ENCODE measurements at regions not wholly inside any gene's neighbourhood (a gene's known extent, or its start where the extent isn't known, plus 50 kb on each side); places are given as distances from the start of the nearest gene placed in this dataset.
"Not testable (repeated sequence)": the region's sequence is repeated elsewhere in the genome, so short reads cannot be mapped to it uniquely, and the experiment has no call there.

DNA sequence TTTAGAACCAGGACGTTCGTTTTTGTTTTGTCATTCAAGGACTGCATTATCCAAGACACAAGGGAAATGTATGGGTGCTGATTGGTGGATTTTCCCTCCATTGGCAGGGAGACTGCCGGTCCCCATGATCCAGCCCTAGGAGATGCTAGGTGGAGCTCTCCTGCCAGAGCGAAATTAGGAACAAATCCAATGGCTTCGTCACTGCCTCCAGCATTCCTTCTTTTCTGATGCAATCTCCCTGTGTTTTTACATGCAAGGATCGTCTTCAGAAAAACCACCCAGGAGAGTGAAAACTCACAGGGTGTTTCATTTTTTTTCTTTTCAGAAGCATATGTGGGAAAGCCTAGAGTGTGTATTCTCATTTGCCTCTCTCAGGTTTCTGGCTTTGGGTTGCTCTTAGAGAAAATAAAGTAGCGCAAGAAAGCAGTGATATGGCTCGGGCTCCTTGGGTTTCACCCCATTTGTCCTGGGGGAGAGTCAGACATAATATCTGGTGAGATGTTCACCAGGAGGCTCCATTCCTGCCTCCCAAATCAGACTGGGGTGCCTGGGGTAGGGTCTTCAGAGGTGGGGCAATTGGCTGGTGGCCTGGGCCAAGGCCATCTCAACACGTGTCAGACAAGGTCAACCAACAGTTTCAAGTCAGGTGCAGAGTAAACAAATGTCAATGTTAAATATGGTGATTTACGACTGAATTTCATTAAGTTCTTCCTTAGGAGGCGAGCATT lies 450.9 kb upstream of the MKI67 start:
- DNase-seq (no peak), ATAC-seq (no peak)
- 79% methylated on average over 11 of the region's 11 CpGs for WGBS
- no peaks in the 10 kb centered on the region for H3K27me3 ChIP-seq (ENCODE audit: control insufficient read depth, insufficient read depth)
- H3K9me3 ChIP-seq (ENCODE audit: control insufficient read depth, low read length), result no peaks in the 10 kb centered on the region
- H3K27ac ChIP-seq (ENCODE audit: low read length), result no peak overlapping the region
- H3K4me3 ChIP-seq (ENCODE audit: low read length), result no peak overlapping the region
- H3K4me1 ChIP-seq (ENCODE audit: control insufficient read depth, insufficient read depth, low read length), result no peaks in the 10 kb centered on the region
- intact Hi-C loops (cut with DNase I), result no loop called here

DNA sequence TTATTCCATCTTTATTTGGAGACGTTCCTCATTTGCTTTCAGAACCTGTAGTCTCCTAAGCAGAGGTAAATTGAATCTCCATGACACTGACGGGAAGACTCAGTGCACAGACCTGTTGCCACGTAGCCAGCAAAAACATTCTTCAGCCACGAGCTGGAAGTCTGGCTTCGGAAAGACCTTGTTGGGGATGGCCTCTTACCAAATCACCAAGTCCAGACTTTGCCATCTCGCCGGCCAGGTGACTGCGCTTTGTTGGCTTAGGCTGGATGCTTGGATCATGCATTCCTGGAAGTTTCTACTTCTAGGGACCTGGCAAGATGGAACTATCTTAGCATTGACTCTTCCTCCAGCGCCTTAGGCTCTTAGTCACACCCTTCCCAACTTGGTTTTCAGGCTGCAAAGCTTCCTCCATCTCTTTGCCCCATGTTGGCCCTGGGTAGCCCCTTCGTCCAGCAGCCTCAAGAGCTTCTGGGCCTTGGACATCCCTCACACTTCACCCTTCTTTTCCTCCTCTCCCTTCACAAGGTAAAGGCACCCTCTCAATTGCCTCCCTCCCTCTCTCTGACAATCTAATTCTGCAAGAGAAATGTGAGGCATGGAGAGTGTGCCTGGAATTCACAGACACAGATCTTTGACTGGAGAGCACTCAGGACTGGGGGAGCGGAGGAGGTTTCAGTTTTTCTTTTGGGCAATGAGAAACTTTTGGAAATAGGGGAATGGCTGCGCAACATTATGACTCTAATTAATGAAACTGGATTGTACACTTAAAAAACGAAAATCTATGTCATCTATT lies 451.9 kb upstream of the MKI67 start:
- no peak overlapping the region for H3K27ac ChIP-seq (ENCODE audit: low read length)
- H3K27me3 ChIP-seq (ENCODE audit: control insufficient read depth, insufficient read depth), result no peaks in the 10 kb centered on the region
- no peaks in the 10 kb centered on the region for H3K9me3 ChIP-seq (ENCODE audit: control insufficient read depth, low read length)
- ATAC-seq (no peak), DNase-seq (no peak)
- no peak overlapping the region for H3K4me3 ChIP-seq (ENCODE audit: low read length)
- H3K4me1 ChIP-seq (ENCODE audit: control insufficient read depth, insufficient read depth, low read length), result no peaks in the 10 kb centered on the region
- 93% methylated on average over 13 of the region's 13 CpGs for WGBS
- intact Hi-C loops (cut with DNase I), result no loop called here

DNA sequence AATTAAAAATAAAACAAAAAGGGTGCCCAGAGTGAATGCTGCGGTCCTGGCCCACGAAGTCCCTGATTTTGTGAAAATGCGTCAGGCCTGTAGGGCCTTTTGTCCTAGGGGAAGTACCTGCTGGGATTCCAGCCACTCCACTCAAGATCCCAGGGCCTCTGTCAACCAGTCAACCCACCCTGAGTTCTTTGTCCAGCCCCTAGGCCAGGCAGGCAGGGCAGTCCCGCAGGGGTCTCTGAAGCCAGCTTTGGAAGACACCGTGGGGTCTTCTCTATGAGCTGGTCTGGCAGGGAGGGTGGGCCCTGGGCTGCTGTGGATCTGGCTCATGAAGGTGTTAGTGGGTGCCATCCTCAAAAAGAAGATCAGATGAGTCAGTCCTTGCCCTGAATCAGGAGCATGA lies 452.5 kb upstream of the MKI67 start:
- DNase-seq (no peak), ATAC-seq (no peak)
- Histone ChIP-seq H3K4me1 (ENCODE audit: control insufficient read depth, insufficient read depth, low read length) (no peaks in the 10 kb centered on the region), H3K4me3 (ENCODE audit: low read length) (no peak overlapping the region), H3K9me3 (ENCODE audit: control insufficient read depth, low read length) (no peaks in the 10 kb centered on the region), H3K27me3 (ENCODE audit: control insufficient read depth, insufficient read depth) (no peaks in the 10 kb centered on the region), H3K27ac (ENCODE audit: low read length) (no peak overlapping the region)
- WGBS, result 97% methylated on average over 5 of the region's 5 CpGs
- intact Hi-C loops (cut with DNase I), result no loop called here

DNA sequence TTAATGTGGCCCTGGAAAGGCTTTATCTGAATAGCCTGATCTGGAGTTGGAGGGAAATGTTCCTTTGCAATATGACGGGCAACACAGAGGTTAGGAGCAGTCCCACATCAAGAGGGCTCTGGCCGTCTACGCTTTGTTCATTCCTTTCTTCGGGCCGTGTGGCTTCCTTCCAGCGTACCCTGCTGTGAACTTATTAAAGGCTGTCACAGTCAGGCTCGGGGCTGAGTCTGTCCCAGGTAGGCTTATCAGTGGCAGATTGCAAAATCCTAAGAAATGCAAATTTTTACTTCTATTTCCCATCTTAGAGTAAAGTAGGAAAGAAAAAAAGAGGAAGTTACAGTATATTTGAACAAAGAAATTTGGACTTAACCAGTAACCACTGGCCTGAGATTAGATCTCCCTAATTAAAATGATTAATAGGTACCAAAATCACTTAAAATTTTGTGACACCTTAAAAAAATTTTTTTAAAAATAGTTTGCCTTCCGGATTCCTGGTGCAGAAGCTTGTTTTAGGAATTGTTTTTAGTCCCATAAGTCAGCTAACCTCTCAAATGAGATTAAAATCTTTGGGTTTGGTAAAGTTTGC lies 453.1 kb upstream of the MKI67 start:
- Histone ChIP-seq H3K9me3 (ENCODE audit: control insufficient read depth, low read length) (no peaks in the 10 kb centered on the region), H3K4me3 (ENCODE audit: low read length) (no peak overlapping the region), H3K27ac (ENCODE audit: low read length) (no peak overlapping the region), H3K27me3 (ENCODE audit: control insufficient read depth, insufficient read depth) (no peaks in the 10 kb centered on the region), H3K4me1 (ENCODE audit: control insufficient read depth, insufficient read depth, low read length) (no peaks in the 10 kb centered on the region)
- ATAC-seq, result no peak
- WGBS, result 59% methylated on average over 8 of the region's 8 CpGs
- DNase-seq, result no peak
- intact Hi-C loops (cut with DNase I), result no loop called here

DNA sequence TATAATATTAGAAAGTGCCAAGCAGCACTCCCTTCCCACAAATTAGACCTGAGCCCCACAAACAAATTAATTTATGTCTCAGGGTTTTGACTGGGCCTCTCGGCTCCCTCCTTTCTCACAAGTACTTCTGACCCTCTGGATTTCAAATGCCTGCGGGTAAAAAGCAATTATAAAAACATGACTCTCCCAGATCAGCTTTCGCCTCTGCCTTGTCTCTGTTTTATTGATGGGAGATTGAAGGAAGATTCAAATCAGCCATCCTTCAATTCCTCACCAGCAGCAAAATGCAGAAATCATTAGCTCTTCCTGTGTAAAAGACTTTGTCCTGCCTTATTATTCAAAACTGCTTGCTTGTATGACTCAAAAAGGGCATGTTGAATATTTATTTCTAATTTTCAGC lies 453.7 kb upstream of the MKI67 start:
- 86% methylated on average over 3 of the region's 3 CpGs for WGBS
- no peak for ATAC-seq
- DNase-seq, result no peak
- Histone ChIP-seq H3K27me3 (ENCODE audit: control insufficient read depth, insufficient read depth) (no peaks in the 10 kb centered on the region), H3K9me3 (ENCODE audit: control insufficient read depth, low read length) (no peaks in the 10 kb centered on the region), H3K4me1 (ENCODE audit: control insufficient read depth, insufficient read depth, low read length) (no peaks in the 10 kb centered on the region), H3K4me3 (ENCODE audit: low read length) (no peak overlapping the region), H3K27ac (ENCODE audit: low read length) (no peak overlapping the region)
- intact Hi-C loops (cut with DNase I), result no loop called here

DNA sequence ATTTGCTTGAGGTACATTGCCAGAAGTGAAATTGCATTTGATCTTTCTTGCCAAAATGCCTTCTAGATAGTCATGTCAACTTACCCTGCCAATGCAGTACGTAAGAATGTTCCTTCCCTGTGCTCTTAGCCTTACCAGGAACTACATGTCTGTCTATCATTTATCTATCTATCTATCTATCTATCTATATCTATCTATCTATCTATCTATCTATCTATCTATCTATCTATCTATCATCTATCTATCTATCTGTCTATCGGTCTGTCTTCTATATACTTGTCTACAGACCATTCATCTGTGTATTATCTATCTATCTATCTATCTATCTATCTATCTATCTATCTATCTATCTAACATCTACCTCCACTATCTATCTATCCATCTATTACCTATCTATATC lies 456.9 kb upstream of the MKI67 start:
- ATAC-seq; H3K27ac ChIP-seq (ENCODE audit: low read length); H3K9me3 ChIP-seq (ENCODE audit: control insufficient read depth, low read length); H3K27me3 ChIP-seq (ENCODE audit: control insufficient read depth, insufficient read depth); H3K4me3 ChIP-seq (ENCODE audit: low read length); intact Hi-C loops (cut with DNase I); DNase-seq; H3K4me1 ChIP-seq (ENCODE audit: control insufficient read depth, insufficient read depth, low read length): not testable (repeated sequence)
- WGBS, result 93% methylated on average over 2 of the region's 2 CpGs

DNA sequence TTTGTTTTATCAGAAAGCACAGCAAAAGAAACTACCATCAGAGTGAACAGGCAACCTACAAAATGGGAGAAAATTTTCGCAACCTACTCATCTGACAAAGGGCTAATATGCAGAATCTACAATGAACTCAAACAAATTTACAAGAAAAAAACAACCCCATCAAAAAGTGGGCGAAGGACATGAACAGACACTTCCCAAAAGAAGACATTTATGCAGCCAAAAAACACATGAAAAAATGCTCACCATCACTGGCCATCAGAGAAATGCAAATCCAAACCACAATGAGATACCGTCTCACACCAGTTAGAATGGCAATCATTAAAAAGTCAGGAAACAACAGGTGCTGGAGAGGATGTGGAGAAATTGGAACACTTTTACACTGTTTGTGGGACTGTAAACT lies 460.4 kb upstream of the MKI67 start:
- 93% methylated on average over 2 of the region's 3 CpGs for WGBS
- H3K9me3 ChIP-seq (ENCODE audit: control insufficient read depth, low read length); H3K27me3 ChIP-seq (ENCODE audit: control insufficient read depth, insufficient read depth); intact Hi-C loops (cut with DNase I); H3K4me3 ChIP-seq (ENCODE audit: low read length); ATAC-seq; H3K27ac ChIP-seq (ENCODE audit: low read length); H3K4me1 ChIP-seq (ENCODE audit: control insufficient read depth, insufficient read depth, low read length); DNase-seq: not testable (repeated sequence)

DNA sequence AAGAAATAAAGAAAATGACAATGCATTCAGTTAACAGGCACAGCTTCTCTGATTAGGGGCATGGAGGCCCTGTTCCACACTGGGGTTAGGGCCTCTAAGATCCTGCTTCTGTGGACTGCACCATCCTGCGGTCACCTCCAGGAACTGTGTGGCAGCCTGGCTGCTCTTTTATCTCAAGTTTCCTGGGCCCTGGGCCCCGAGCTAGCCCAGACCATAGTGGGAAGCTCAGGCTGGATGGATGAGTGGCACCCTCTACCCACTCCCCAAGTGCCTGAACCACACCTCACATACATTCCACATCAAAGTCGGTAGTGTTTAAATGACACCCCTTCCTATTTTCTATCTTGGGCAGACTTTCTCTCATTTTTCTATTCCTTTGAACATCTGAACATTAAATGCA lies 461.5 kb upstream of the MKI67 start:
- Histone ChIP-seq H3K9me3 (ENCODE audit: control insufficient read depth, low read length) (no peaks in the 10 kb centered on the region), H3K4me3 (ENCODE audit: low read length) (no peak overlapping the region), H3K27me3 (ENCODE audit: control insufficient read depth, insufficient read depth) (no peaks in the 10 kb centered on the region), H3K27ac (ENCODE audit: low read length) (no peak overlapping the region), H3K4me1 (ENCODE audit: control insufficient read depth, insufficient read depth, low read length) (no peaks in the 10 kb centered on the region)
- no peak for ATAC-seq
- WGBS, result 91% methylated on average over 3 of the region's 3 CpGs
- no peak for DNase-seq
- intact Hi-C loops (cut with DNase I), result no loop called here

DNA sequence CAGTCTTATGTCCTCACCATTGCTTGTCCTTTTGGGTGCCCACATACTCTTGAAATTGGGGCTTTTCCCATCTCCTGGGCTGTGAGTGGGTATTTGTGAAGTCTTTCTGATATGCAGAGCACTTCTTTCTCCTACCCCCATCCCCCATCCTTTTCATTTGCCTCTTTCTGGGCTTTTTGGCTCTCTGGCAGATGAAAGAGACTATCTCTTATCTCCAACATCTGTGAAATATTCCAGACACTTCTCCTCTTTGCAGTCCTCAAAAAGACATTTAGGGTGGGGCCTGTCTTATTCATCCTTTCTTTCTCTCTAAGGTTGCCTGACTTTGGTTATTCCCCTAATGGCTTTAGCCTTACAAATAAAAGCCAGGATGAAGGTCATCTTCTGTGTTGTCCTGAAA lies 462.2 kb upstream of the MKI67 start:
- H3K27ac ChIP-seq (ENCODE audit: low read length), result no peak overlapping the region

DNA sequence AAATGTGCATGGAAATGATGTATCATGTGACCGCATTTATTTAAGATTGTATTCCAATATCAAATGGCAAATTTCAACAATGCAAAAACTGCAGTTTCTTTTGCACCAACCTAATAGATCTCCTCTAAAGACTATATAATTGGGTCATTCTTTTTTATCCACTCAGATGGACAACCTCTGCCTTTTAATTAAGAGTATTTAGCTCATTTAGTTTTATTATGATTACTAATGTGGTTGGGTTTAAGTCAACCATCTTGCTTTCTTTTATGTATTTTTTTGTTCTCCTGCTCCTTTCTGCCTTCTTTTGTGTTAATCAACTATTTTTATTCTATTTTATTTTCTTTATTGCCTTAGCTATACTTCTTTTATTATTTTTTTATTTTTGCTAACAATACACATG lies 468.5 kb upstream of the MKI67 start:
- DNase-seq (no peak), ATAC-seq (no peak)
- Histone ChIP-seq H3K27ac (ENCODE audit: low read length) (no peak overlapping the region), H3K9me3 (ENCODE audit: control insufficient read depth, low read length) (peaks cover 2% of the 10 kb centered on the region), H3K27me3 (ENCODE audit: control insufficient read depth, insufficient read depth) (no peaks in the 10 kb centered on the region), H3K4me3 (ENCODE audit: low read length) (no peak overlapping the region), H3K4me1 (ENCODE audit: control insufficient read depth, insufficient read depth, low read length) (no peaks in the 10 kb centered on the region)
- 97% methylated on average over 1 of the region's 1 CpG for WGBS
- intact Hi-C loops (cut with DNase I), result no loop called here

More for the DNA sequence above, 462.2 kb upstream of the MKI67 start:
- H3K4me3 ChIP-seq (ENCODE audit: low read length), result no peak overlapping the region
- ATAC-seq, result no peak
- no peaks in the 10 kb centered on the region for H3K27me3 ChIP-seq (ENCODE audit: control insufficient read depth, insufficient read depth)
- H3K4me1 ChIP-seq (ENCODE audit: control insufficient read depth, insufficient read depth, low read length), result no peaks in the 10 kb centered on the region
- H3K9me3 ChIP-seq (ENCODE audit: control insufficient read depth, low read length), result no peaks in the 10 kb centered on the region
- intact Hi-C loops (cut with DNase I), result no loop called here
- no peak for DNase-seq

DNA sequence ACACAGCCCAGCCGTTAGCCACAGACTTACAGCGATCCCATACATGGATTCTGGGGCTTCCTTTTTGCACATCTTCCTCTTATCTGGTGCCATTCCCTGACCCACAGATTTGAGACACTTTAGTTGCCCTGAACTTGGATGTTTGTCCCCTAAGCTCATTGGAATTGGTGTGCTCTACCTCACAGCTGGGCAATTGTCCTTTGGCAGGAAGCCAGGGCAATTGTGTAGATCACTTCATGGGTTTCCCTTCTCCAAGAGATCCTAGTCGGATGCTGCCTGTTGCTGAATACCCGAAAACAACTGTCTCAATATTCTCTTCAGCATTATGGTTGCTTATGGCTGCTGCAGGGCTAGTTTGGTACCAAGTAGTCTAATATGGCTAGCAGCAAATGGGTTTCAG lies 470.7 kb upstream of the MKI67 start:
- intact Hi-C loops (cut with DNase I), result no loop called here
- peaks cover 2% of the 10 kb centered on the region for H3K9me3 ChIP-seq (ENCODE audit: control insufficient read depth, low read length)
- H3K27ac ChIP-seq (ENCODE audit: low read length), result no peak overlapping the region
- WGBS, result 77% methylated on average over 4 of the region's 4 CpGs
- H3K27me3 ChIP-seq (ENCODE audit: control insufficient read depth, insufficient read depth), result no peaks in the 10 kb centered on the region
- no peak overlapping the region for H3K4me3 ChIP-seq (ENCODE audit: low read length)
- no peak for ATAC-seq
- no peak for DNase-seq
- H3K4me1 ChIP-seq (ENCODE audit: control insufficient read depth, insufficient read depth, low read length), result no peaks in the 10 kb centered on the region
